ENCODE measurements at regions not wholly inside any gene's neighbourhood (a gene's known extent, or its start where the extent isn't known, plus 50 kb on each side); places are given as distances from the start of the nearest gene placed in this dataset.

- ATAC-seq (ENCODE audit: low read depth) (no peak), DNase-seq (ENCODE audit: low spot score in 2 of 2) (no peak)
- Mint-ChIP-seq H3K36me3 (no peaks in the 10 kb centered on the region), H3K4me3 (no peak overlapping the region), H3K27me3 (no peaks in the 10 kb centered on the region), H3K4me1 (no peaks in the 10 kb centered on the region), H3K27ac (no peak overlapping the region), H3K9me3 (peaks cover 5% of the 10 kb centered on the region)
Measured at GRCh38 chr5:96093890-96094381, 132.3 kb upstream of the ELL2 start.

- no peaks in the 10 kb centered on the region for H3K27me3 Mint-ChIP-seq
- no peak for DNase-seq (ENCODE audit: low spot score in 2 of 2)
- H3K36me3 Mint-ChIP-seq = no peaks in the 10 kb centered on the region
- H3K27ac Mint-ChIP-seq = no peak overlapping the region
- no peak overlapping the region for H3K4me3 Mint-ChIP-seq
- no peaks in the 10 kb centered on the region for H3K4me1 Mint-ChIP-seq
- peaks cover 3% of the 10 kb centered on the region for H3K9me3 Mint-ChIP-seq
- ATAC-seq (ENCODE audit: low read depth) = no peak
Measured at GRCh38 chr5:96093340-96093739, 131.7 kb upstream of the ELL2 start.

- DNase-seq (ENCODE audit: low spot score in 2 of 2) = no peak
- Mint-ChIP-seq H3K27ac (no peak overlapping the region), H3K27me3 (no peaks in the 10 kb centered on the region), H3K4me1 (no peaks in the 10 kb centered on the region), H3K9me3 (no peaks in the 10 kb centered on the region), H3K36me3 (no peaks in the 10 kb centered on the region), H3K4me3 (no peak overlapping the region)
- no peak for ATAC-seq (ENCODE audit: low read depth)
Measured at GRCh38 chr5:96091874-96092273, 130.2 kb upstream of the ELL2 start.

GRCh38 chr5:96090215-96090614 lies 128.6 kb upstream of the ELL2 start:
- H3K27ac Mint-ChIP-seq = no peak overlapping the region
- no peaks in the 10 kb centered on the region for H3K4me1 Mint-ChIP-seq

GRCh38 chr5:96088706-96089498 lies 127.3 kb upstream of the ELL2 start:
- H3K4me1 Mint-ChIP-seq = no peaks in the 10 kb centered on the region
- no peak overlapping the region for H3K4me3 Mint-ChIP-seq
- no peak for DNase-seq (ENCODE audit: low spot score in 2 of 2)
- H3K36me3 Mint-ChIP-seq = no peaks in the 10 kb centered on the region
- no peak overlapping the region for H3K27ac Mint-ChIP-seq
- H3K27me3 Mint-ChIP-seq = peaks cover 2% of the 10 kb centered on the region
- no peak for ATAC-seq (ENCODE audit: low read depth)
- H3K9me3 Mint-ChIP-seq = no peaks in the 10 kb centered on the region

More at GRCh38 chr5:96090215-96090614, 128.6 kb upstream of the ELL2 start:
- no peak for DNase-seq (ENCODE audit: low spot score in 2 of 2)
- no peak for ATAC-seq (ENCODE audit: low read depth)
- H3K4me3 Mint-ChIP-seq = no peak overlapping the region
- no peaks in the 10 kb centered on the region for H3K27me3 Mint-ChIP-seq
- H3K9me3 Mint-ChIP-seq = no peaks in the 10 kb centered on the region
- H3K36me3 Mint-ChIP-seq = no peaks in the 10 kb centered on the region

- Mint-ChIP-seq H3K4me3 (no peak overlapping the region), H3K27me3 (peaks cover 2% of the 10 kb centered on the region), H3K4me1 (no peaks in the 10 kb centered on the region), H3K27ac (no peak overlapping the region), H3K36me3 (no peaks in the 10 kb centered on the region), H3K9me3 (no peaks in the 10 kb centered on the region)
- DNase-seq (ENCODE audit: low spot score in 2 of 2) = no peak
- no peak for ATAC-seq (ENCODE audit: low read depth)
Measured at GRCh38 chr5:96087939-96088338, 126.3 kb upstream of the ELL2 start.

- no peak for DNase-seq (ENCODE audit: low spot score in 2 of 2)
- H3K4me1 Mint-ChIP-seq = no peaks in the 10 kb centered on the region
- no peak overlapping the region for H3K27ac Mint-ChIP-seq
- H3K9me3 Mint-ChIP-seq = no peaks in the 10 kb centered on the region
- no peaks in the 10 kb centered on the region for H3K36me3 Mint-ChIP-seq
- no peak for ATAC-seq (ENCODE audit: low read depth)
- H3K27me3 Mint-ChIP-seq = peaks cover 2% of the 10 kb centered on the region
- no peak overlapping the region for H3K4me3 Mint-ChIP-seq
Measured at GRCh38 chr5:96084874-96085506, 123.3 kb upstream of the ELL2 start.

GRCh38 chr5:96083361-96083881 lies 121.8 kb upstream of the ELL2 start:
- Mint-ChIP-seq H3K4me1 (no peaks in the 10 kb centered on the region), H3K9me3 (no peaks in the 10 kb centered on the region), H3K36me3 (no peaks in the 10 kb centered on the region), H3K4me3 (no peak overlapping the region), H3K27me3 (peaks cover 2% of the 10 kb centered on the region), H3K27ac (no peak overlapping the region)
- no peak for DNase-seq (ENCODE audit: low spot score in 2 of 2)
- ATAC-seq (ENCODE audit: low read depth) = no peak

GRCh38 chr5:96081276-96081858 lies 119.7 kb upstream of the ELL2 start:
- no peak for DNase-seq (ENCODE audit: low spot score in 2 of 2)
- ATAC-seq (ENCODE audit: low read depth) = no peak
- Mint-ChIP-seq H3K4me3 (no peak overlapping the region), H3K36me3 (no peaks in the 10 kb centered on the region), H3K9me3 (no peaks in the 10 kb centered on the region), H3K27ac (no peak overlapping the region), H3K4me1 (no peaks in the 10 kb centered on the region), H3K27me3 (peaks cover 2% of the 10 kb centered on the region)

GRCh38 chr5:96080557-96080956 lies 118.9 kb upstream of the ELL2 start:
- DNase-seq (ENCODE audit: low spot score in 2 of 2) = no peak
- H3K4me3 Mint-ChIP-seq = no peak overlapping the region
- no peaks in the 10 kb centered on the region for H3K4me1 Mint-ChIP-seq
- H3K9me3 Mint-ChIP-seq = no peaks in the 10 kb centered on the region
- H3K27me3 Mint-ChIP-seq = peaks cover 2% of the 10 kb centered on the region
- no peak overlapping the region for H3K27ac Mint-ChIP-seq
- no peak for ATAC-seq (ENCODE audit: low read depth)
- H3K36me3 Mint-ChIP-seq = no peaks in the 10 kb centered on the region

GRCh38 chr5:96079962-96080361 lies 118.3 kb upstream of the ELL2 start:
- no peaks in the 10 kb centered on the region for H3K9me3 Mint-ChIP-seq
- H3K4me3 Mint-ChIP-seq = no peak overlapping the region
- no peak overlapping the region for H3K27ac Mint-ChIP-seq
- peaks cover 2% of the 10 kb centered on the region for H3K27me3 Mint-ChIP-seq
- H3K4me1 Mint-ChIP-seq = no peaks in the 10 kb centered on the region
- no peak for ATAC-seq (ENCODE audit: low read depth)
- DNase-seq (ENCODE audit: low spot score in 2 of 2) = no peak
- H3K36me3 Mint-ChIP-seq = no peaks in the 10 kb centered on the region

- Mint-ChIP-seq H3K4me1 (no peaks in the 10 kb centered on the region), H3K36me3 (no peaks in the 10 kb centered on the region), H3K27me3 (peaks cover under 1% of the 10 kb centered on the region), H3K4me3 (no peak overlapping the region), H3K27ac (no peak overlapping the region), H3K9me3 (no peaks in the 10 kb centered on the region)
- ATAC-seq (ENCODE audit: low read depth) (no peak), DNase-seq (ENCODE audit: low spot score in 2 of 2) (no peak)
Measured at GRCh38 chr5:96079075-96079474, 117.4 kb upstream of the ELL2 start.

- Mint-ChIP-seq H3K4me3 (no peak overlapping the region), H3K27ac (no peak overlapping the region), H3K36me3 (no peaks in the 10 kb centered on the region), H3K27me3 (no peaks in the 10 kb centered on the region), H3K4me1 (no peaks in the 10 kb centered on the region), H3K9me3 (no peaks in the 10 kb centered on the region)
- ATAC-seq (ENCODE audit: low read depth) (no peak), DNase-seq (ENCODE audit: low spot score in 2 of 2) (no peak)
Measured at GRCh38 chr5:96076451-96076850, 114.8 kb upstream of the ELL2 start.

GRCh38 chr5:96075579-96076289 lies 114.1 kb upstream of the ELL2 start:
- no peak overlapping the region for H3K27ac Mint-ChIP-seq
- no peak for DNase-seq (ENCODE audit: low spot score in 2 of 2)
- H3K27me3 Mint-ChIP-seq = no peaks in the 10 kb centered on the region
- no peaks in the 10 kb centered on the region for H3K4me1 Mint-ChIP-seq
- H3K4me3 Mint-ChIP-seq = no peak overlapping the region
- H3K9me3 Mint-ChIP-seq = no peaks in the 10 kb centered on the region
- ATAC-seq (ENCODE audit: low read depth) = no peak
- no peaks in the 10 kb centered on the region for H3K36me3 Mint-ChIP-seq

Data from memory B cell (primary cell).